ENCODE measurements at regions not wholly inside any gene's neighbourhood (a gene's known extent, or its start where the extent isn't known, plus 50 kb on each side); places are given as distances from the start of the nearest gene placed in this dataset.

- no peaks in the 10 kb centered on the region for H3K36me3 ChIP-seq (ENCODE audit: control insufficient read depth in 1 of 2, insufficient read depth in 2 of 2, low read depth in 1 of 2, low read length in 2 of 2)
- no peak overlapping the region for H3K18ac ChIP-seq (ENCODE audit: low read depth in 1 of 2, low read length in 2 of 2)
- no peak overlapping the region for H3K4me3 ChIP-seq (ENCODE audit: insufficient read depth in 1 of 2, low read depth in 1 of 2, low read length in 2 of 2)
- WGBS: 56% methylated on average over 4 of the region's 4 CpGs
- H2AK5ac ChIP-seq (ENCODE audit: low read length, severe bottlenecking): no peak overlapping the region
- no peak overlapping the region for H3K27ac ChIP-seq (ENCODE audit: low read length, poor library complexity, severe bottlenecking)
- DNase-seq: no peak
- H3K4me1 ChIP-seq (ENCODE audit: control insufficient read depth, insufficient read depth, low read depth, low read length): no peaks in the 10 kb centered on the region
- H3K9me3 ChIP-seq (ENCODE audit: control insufficient read depth, low read length): peaks cover 14% of the 10 kb centered on the region
- H2AFZ ChIP-seq (ENCODE audit: low read depth, low read length): no peak overlapping the region
- no peaks in the 10 kb centered on the region for H3K27me3 ChIP-seq (ENCODE audit: control insufficient read depth in 1 of 2, insufficient read depth in 1 of 2, low read length in 2 of 2)
- no peak overlapping the region for H2BK5ac ChIP-seq (ENCODE audit: low read depth, low read length, poor library complexity, severe bottlenecking)
- H3K4ac ChIP-seq (ENCODE audit: low read depth in 1 of 2, low read length in 2 of 2): no peak overlapping the region
- no peak overlapping the region for H4K91ac ChIP-seq (ENCODE audit: low read length)
- no peak overlapping the region for H3K23ac ChIP-seq (ENCODE audit: low read length in 2 of 2)
- no peaks in the 10 kb centered on the region for H3K79me1 ChIP-seq (replicated peaks; ENCODE audit: low read length, poor library complexity, severe bottlenecking)
- H3K9ac ChIP-seq (ENCODE audit: low read length): no peak overlapping the region
- H3K14ac ChIP-seq (ENCODE audit: low read length in 2 of 2): no peak overlapping the region
- H4K8ac ChIP-seq (ENCODE audit: low read length): no peak overlapping the region
- H2BK15ac ChIP-seq (ENCODE audit: low read depth, poor library complexity, severe bottlenecking): no peak overlapping the region
- no peak overlapping the region for H2BK12ac ChIP-seq (ENCODE audit: low read length in 2 of 2)
- no peak overlapping the region for H2BK120ac ChIP-seq (ENCODE audit: low read depth, low read length)
- no peak overlapping the region for H3K4me2 ChIP-seq (ENCODE audit: low read length, poor library complexity, severe bottlenecking)
Measured at GRCh38 chr20:55730321-55730720, 275.0 kb downstream of the CBLN4 start.

GRCh38 chr20:55714736-55715135 is 290.6 kb downstream of the CBLN4 start:
- H2AFZ ChIP-seq (ENCODE audit: low read depth, low read length): no peak overlapping the region
- no peaks in the 10 kb centered on the region for H3K79me1 ChIP-seq (replicated peaks; ENCODE audit: low read length, poor library complexity, severe bottlenecking)
- H3K18ac ChIP-seq (ENCODE audit: low read depth in 1 of 2, low read length in 2 of 2): no peak overlapping the region
- H3K4me2 ChIP-seq (ENCODE audit: low read length, poor library complexity, severe bottlenecking): no peak overlapping the region
- no peak overlapping the region for H4K8ac ChIP-seq (ENCODE audit: low read length)
- DNase-seq: no peak
- WGBS: 64% methylated on average over 5 of the region's 6 CpGs
- H3K23ac ChIP-seq (ENCODE audit: low read length in 2 of 2): no peak overlapping the region
- H3K9ac ChIP-seq (ENCODE audit: low read length): no peak overlapping the region
- H3K27me3 ChIP-seq (ENCODE audit: control insufficient read depth in 1 of 2, insufficient read depth in 1 of 2, low read length in 2 of 2): no peaks in the 10 kb centered on the region
- H3K4me1 ChIP-seq (ENCODE audit: control insufficient read depth, insufficient read depth, low read depth, low read length): no peaks in the 10 kb centered on the region
- no peak overlapping the region for H3K4ac ChIP-seq (ENCODE audit: low read depth in 1 of 2, low read length in 2 of 2)
- no peak overlapping the region for H3K27ac ChIP-seq (ENCODE audit: low read length, poor library complexity, severe bottlenecking)
- no peaks in the 10 kb centered on the region for H3K36me3 ChIP-seq (ENCODE audit: control insufficient read depth in 1 of 2, insufficient read depth in 2 of 2, low read depth in 1 of 2, low read length in 2 of 2)
- no peak overlapping the region for H4K91ac ChIP-seq (ENCODE audit: low read length)
- H2BK15ac ChIP-seq (ENCODE audit: low read depth, poor library complexity, severe bottlenecking): no peak overlapping the region
- H2AK5ac ChIP-seq (ENCODE audit: low read length, severe bottlenecking): no peak overlapping the region
- no peak overlapping the region for H3K14ac ChIP-seq (ENCODE audit: low read length in 2 of 2)
- H3K4me3 ChIP-seq (ENCODE audit: insufficient read depth in 1 of 2, low read depth in 1 of 2, low read length in 2 of 2): no peak overlapping the region
- no peak overlapping the region for H2BK5ac ChIP-seq (ENCODE audit: low read depth, low read length, poor library complexity, severe bottlenecking)
- H2BK120ac ChIP-seq (ENCODE audit: low read depth, low read length): no peak overlapping the region
- peaks cover 3% of the 10 kb centered on the region for H3K9me3 ChIP-seq (ENCODE audit: control insufficient read depth, low read length)
- H2BK12ac ChIP-seq (ENCODE audit: low read length in 2 of 2): no peak overlapping the region

- Histone ChIP-seq H3K79me1 (replicated peaks; ENCODE audit: low read length, poor library complexity, severe bottlenecking) (no peaks in the 10 kb centered on the region), H2AK5ac (ENCODE audit: low read length, severe bottlenecking) (no peak overlapping the region), H3K4me2 (ENCODE audit: low read length, poor library complexity, severe bottlenecking) (no peak overlapping the region), H3K4me3 (ENCODE audit: insufficient read depth in 1 of 2, low read depth in 1 of 2, low read length in 2 of 2) (no peak overlapping the region), H3K9me3 (ENCODE audit: control insufficient read depth, low read length) (peaks cover 6% of the 10 kb centered on the region), H2BK15ac (ENCODE audit: low read depth, poor library complexity, severe bottlenecking) (no peak overlapping the region), H3K23ac (ENCODE audit: low read length in 2 of 2) (no peak overlapping the region), H3K14ac (ENCODE audit: low read length in 2 of 2) (no peak overlapping the region), H3K4me1 (ENCODE audit: control insufficient read depth, insufficient read depth, low read depth, low read length) (no peaks in the 10 kb centered on the region), H2BK120ac (ENCODE audit: low read depth, low read length) (no peak overlapping the region), H2BK12ac (ENCODE audit: low read length in 2 of 2) (no peak overlapping the region), H3K27ac (ENCODE audit: low read length, poor library complexity, severe bottlenecking) (no peak overlapping the region), H3K4ac (ENCODE audit: low read depth in 1 of 2, low read length in 2 of 2) (no peak overlapping the region), H3K18ac (ENCODE audit: low read depth in 1 of 2, low read length in 2 of 2) (no peak overlapping the region), H4K8ac (ENCODE audit: low read length) (no peak overlapping the region), H2AFZ (ENCODE audit: low read depth, low read length) (no peak overlapping the region), H3K9ac (ENCODE audit: low read length) (no peak overlapping the region), H4K91ac (ENCODE audit: low read length) (no peak overlapping the region), H2BK5ac (ENCODE audit: low read depth, low read length, poor library complexity, severe bottlenecking) (no peak overlapping the region), H3K27me3 (ENCODE audit: control insufficient read depth in 1 of 2, insufficient read depth in 1 of 2, low read length in 2 of 2) (no peaks in the 10 kb centered on the region), H3K36me3 (ENCODE audit: control insufficient read depth in 1 of 2, insufficient read depth in 2 of 2, low read depth in 1 of 2, low read length in 2 of 2) (no peaks in the 10 kb centered on the region)
- DNase-seq: no peak
Measured at GRCh38 chr20:55714082-55714481, 291.2 kb downstream of the CBLN4 start.

GRCh38 chr20:55704458-55704857 is 300.9 kb downstream of the CBLN4 start:
- Histone ChIP-seq H3K23ac (ENCODE audit: low read length in 2 of 2) (no peak overlapping the region), H2BK15ac (ENCODE audit: low read depth, poor library complexity, severe bottlenecking) (no peak overlapping the region), H3K4me2 (ENCODE audit: low read length, poor library complexity, severe bottlenecking) (no peak overlapping the region), H3K18ac (ENCODE audit: low read depth in 1 of 2, low read length in 2 of 2) (no peak overlapping the region), H3K9me3 (ENCODE audit: control insufficient read depth, low read length) (peaks cover 19% of the 10 kb centered on the region), H4K8ac (ENCODE audit: low read length) (no peak overlapping the region), H3K14ac (ENCODE audit: low read length in 2 of 2) (no peak overlapping the region), H2AK5ac (ENCODE audit: low read length, severe bottlenecking) (no peak overlapping the region), H3K36me3 (ENCODE audit: control insufficient read depth in 1 of 2, insufficient read depth in 2 of 2, low read depth in 1 of 2, low read length in 2 of 2) (no peaks in the 10 kb centered on the region), H3K9ac (ENCODE audit: low read length) (no peak overlapping the region), H3K27me3 (ENCODE audit: control insufficient read depth in 1 of 2, insufficient read depth in 1 of 2, low read length in 2 of 2) (no peaks in the 10 kb centered on the region), H4K91ac (ENCODE audit: low read length) (no peak overlapping the region), H2BK5ac (ENCODE audit: low read depth, low read length, poor library complexity, severe bottlenecking) (no peak overlapping the region), H2BK120ac (ENCODE audit: low read depth, low read length) (no peak overlapping the region), H3K4ac (ENCODE audit: low read depth in 1 of 2, low read length in 2 of 2) (no peak overlapping the region), H3K4me1 (ENCODE audit: control insufficient read depth, insufficient read depth, low read depth, low read length) (no peaks in the 10 kb centered on the region), H3K79me1 (replicated peaks; ENCODE audit: low read length, poor library complexity, severe bottlenecking) (no peaks in the 10 kb centered on the region), H3K4me3 (ENCODE audit: insufficient read depth in 1 of 2, low read depth in 1 of 2, low read length in 2 of 2) (no peak overlapping the region), H3K27ac (ENCODE audit: low read length, poor library complexity, severe bottlenecking) (no peak overlapping the region), H2AFZ (ENCODE audit: low read depth, low read length) (no peak overlapping the region), H2BK12ac (ENCODE audit: low read length in 2 of 2) (no peak overlapping the region)
- no peak for DNase-seq
- WGBS: 90% methylated on average over 2 of the region's 3 CpGs

All from mesenchymal stem cell (in vitro differentiated cells and primary cell).